GM19035 (cell line): ENCODE measurements at regions not wholly inside any gene's neighbourhood (a gene's known extent, or its start where the extent isn't known, plus 50 kb on each side); places are given as distances from the start of the nearest gene placed in this dataset.

ENCODE experiments used
- ATAC-seq: cut with Tn5 transposase; IDR thresholded peaks from one replicate; pipeline ENCODE4 v1.9.1; 2021; ENCODE audit not compliant: unreplicated experiment

DNA sequence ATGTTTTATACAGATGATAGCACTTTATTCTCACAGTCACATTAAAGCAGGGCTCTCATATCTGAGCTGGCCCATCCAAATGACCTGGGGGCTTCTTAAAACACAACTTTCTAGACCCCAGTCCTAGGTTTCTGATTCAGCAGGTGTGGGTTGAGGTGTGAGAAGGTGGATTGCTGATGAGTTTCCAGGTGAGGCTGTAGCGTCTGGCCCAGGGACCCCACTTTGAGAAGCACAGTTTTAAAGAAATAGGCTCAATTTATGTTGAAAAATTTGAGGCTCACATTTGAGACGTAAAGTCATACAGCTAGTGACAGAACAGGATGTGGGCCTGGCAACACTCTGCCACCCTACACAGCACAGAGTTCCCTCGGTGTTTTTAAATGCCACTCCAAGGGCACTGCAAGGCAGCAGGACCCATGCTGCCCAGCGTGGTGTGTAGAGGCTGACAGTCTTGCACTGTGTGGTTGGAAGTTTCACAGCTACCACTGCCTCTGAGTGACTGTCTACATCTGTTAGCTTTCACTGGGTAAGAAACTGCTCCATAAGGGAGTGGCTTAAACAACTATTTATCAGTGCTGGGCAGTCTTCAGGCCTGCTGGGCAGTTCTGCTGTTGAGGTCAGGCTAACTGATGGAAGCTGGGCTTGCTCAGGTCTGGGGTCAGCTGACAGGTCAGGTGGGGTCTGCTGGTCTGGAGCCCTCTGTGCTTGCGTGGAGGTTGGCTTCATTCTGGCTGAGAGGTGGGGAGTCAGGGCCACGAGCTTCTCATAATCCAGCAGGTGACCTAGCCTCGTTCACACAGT, 319.7 kb downstream of the CXCL12 start:
- no peak for ATAC-seq

DNA sequence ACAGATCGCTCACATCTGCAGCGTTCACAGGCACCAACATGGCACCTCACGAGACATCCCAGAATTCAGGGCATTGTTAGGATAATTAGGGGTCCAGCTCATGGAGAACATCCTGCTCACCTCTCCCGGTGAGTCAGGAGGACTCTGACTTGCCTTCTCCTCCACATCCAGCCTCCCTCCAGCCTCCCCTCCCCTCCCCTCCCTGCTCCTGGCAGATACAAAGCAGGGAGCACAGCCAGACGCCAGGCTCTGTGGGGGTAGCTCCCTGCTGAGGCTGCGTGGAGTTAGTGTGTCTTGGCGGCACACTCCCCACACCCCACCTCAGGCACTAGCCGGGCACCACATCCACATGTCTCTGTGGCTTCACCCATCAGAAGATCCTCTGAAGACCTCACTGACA, 320.6 kb downstream of the CXCL12 start:
- no peak for ATAC-seq

DNA sequence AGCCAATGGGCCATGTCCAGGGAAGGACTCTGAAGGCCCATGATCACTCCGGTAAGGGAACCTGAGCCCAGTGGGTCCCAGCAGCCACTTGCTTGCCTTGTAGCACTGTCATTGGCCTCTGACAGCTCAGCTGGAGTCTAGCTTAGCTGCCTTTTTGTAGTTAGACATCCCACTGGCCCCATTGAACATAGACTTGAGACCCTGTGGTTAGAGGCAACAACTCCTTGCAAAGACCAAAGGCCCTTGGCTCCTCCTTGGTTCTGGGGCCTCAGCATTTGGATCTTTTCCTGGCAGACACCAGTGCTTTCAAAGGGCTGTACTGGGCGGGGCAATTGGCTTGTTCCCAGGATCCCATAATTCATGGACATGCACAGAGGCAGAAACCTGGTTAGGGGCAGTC, 321.2 kb downstream of the CXCL12 start:
- no peak for ATAC-seq

DNA sequence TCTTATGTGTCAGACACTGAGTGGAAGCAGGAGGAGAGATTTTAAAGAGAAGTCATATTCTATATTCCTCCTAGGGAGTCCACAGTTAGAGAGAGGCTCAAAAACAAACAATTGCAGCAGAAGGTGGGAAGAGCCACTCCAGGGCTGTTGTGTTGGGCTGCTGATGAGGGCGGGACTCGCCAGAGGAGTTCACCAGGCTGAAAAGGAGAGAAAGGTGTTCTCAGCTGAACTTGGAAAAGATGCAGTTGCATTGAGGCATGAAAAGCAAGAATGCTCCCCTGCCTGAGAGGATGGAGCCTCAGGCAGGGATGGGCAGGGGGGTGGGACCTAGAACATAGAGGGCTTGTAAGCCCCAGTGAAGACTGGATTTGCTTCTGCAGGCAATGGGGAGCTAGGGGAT, 324.2 kb downstream of the CXCL12 start:
- ATAC-seq, result no peak

DNA sequence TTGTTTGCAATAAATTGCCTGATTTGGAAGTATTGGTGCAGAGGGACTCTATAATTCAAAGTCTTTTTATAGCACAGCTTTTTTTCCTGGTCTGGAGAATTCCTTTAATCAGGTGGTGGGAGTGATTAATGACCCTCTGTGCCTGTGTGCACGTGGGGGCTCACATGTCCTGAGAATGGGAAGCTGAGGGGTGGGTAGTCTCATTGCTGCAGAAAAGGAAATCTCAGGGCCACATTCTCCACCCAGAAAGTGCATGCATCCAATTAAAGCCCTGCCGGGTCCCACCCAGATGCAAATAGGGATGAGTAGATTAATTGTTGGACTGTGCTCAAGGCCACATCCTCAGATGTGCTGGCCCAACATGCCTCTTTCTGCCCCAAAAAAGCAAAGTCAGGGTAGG, 324.7 kb downstream of the CXCL12 start:
- no peak for ATAC-seq

DNA sequence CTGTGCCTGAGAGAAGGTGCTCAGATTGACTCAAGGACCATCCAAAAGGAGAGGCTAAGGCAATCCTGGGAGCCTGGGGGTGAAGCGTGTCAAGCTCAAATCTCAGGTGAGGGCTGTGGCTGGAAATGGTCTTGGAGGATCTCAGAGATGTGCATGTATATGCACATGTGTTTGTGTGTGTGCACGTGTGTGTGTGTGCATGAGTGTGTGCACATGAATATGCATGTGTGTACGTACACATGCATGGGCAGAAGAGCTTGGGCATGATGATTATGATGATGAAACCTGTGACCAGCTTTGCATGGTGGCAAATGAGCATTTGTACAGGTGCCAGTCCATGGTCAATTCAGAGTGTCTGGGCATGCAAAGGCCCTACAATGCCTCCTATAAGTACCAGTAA, 326.6 kb downstream of the CXCL12 start:
- ATAC-seq, result no peak

DNA sequence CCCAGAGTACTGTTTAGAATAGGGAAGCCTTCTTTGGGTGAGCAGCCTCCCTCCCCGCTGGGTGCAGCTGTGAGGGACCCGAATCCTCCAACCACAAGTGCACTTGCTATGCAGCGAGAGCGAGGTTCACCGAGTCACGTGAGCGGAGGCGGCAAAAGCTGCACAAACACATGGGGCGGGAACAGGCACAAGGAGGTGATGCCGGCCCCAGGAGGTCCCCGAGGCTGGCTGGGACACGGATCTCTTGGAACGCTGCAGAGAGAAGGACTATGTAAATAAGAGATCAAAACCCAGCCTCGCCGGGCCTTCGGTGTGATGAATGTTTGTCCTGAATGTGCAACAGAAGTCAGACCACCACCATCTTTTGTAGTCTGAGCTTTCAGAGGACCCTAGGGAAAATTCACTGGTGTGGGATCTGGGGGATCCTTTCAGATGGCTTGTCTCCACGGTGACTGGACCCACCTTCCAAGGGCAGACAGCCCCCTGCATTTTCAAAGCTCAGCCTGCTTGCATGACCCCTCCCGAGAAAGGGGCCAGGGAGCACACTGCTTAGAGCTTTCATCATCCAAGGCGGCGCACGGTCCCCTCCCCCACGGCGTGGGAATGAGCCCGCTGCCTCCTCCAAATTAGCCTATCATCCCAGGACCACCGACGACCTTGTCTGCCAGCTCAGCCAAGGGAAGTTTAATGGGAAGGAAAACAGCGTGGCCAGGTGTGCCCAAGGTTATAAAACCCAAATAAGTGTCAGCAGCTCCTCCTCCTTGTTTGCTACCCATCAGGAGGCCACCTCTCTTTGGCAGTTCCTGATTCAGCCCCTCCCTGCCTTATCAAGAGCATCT, 327.7 kb downstream of the CXCL12 start:
- ATAC-seq, result no peak

DNA sequence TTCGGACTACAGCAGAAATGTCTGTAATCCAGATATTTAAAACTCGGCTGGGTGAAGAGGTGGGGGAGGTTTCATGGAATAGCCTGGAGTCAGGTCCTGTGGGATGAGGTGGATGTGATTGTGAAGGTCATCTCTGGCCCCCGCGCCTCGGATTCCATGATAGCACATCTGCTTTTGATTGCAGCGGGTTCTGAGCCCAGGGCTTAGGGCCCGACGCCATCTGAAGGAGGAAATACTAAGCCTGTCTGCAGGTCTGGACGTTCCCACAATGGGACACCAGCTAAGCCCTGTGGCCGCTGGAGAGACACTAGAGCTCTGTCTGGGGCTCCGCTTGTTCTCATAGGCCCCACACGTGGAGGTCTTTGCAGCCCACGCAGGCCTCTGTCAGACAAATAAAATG, 328.7 kb downstream of the CXCL12 start:
- ATAC-seq, result no peak

DNA sequence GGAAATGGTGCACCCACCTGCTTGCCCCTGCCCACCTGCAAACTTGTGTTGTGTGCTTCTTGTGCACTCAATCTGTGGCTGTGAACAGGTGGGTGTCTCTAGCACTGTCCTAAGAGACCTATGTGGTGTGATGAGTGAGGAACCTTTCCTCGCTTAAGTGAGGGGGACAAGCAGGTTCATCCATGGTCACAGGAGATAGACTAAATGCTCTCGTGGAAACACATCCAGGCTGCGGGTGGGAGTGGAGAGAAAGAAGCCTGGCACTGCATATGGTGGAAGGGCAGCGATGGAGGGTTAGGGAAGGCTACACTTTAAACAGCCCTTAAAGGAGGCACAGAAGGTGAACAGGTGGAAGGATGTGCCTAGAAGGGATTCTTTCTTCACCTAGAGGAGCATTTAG, 330.9 kb downstream of the CXCL12 start:
- no peak for ATAC-seq

DNA sequence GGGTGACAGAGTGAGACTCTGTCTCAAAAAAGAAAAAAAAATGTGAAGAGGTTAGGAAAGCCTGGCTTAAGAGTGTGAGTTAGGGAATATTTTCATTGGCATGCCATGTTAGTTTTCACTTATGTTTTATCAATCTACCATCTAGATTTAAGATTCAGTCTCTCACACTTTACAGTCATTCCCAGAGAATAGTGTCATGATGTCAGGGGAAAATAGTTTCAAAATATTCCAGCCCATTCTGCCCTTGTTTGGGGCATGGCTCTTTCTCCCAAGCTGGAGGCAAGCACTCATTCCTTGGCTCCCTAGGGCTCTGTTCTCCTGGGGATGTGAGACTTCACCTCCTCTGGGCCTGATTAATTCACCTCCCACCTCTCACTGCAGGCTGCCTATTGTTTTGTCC, 331.5 kb downstream of the CXCL12 start:
- no peak for ATAC-seq

DNA sequence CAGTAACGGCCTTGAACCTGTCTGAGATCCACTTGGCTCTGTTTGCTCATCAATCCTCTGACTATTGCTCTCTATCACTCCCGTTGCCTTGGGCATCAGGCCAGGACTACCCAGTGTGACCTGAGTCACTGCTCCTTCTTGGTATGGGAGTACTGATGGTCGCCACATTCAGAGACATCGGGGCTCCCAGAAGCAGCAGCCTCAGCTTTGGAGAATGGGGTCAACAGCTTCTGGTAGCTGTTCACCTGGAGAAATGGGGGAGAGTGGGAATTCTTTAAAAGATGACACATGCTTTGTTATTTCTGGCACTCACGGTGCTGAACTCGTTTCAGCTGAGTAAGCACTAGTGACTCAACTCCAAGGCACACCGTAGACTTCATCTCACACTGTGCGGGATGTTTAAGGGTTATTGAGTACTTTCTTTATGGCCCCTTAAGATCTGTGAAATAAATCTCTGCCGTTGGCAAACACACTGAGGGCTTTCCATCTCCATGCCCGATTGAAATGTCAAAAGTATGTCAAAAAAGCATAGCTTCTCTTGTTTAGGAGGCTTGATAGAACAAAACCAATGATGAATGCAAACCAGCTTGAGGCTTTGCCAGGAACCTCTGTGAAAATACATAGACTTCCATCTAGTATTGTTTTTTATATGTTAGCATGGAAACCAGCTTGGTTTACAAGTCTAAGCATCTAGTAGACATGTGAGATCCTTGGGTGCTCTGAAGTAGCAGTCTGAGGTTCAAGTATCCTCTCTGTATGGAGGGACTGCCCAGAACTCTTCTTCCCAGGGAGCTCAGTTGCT, 333.1 kb downstream of the CXCL12 start:
- ATAC-seq, result no peak

DNA sequence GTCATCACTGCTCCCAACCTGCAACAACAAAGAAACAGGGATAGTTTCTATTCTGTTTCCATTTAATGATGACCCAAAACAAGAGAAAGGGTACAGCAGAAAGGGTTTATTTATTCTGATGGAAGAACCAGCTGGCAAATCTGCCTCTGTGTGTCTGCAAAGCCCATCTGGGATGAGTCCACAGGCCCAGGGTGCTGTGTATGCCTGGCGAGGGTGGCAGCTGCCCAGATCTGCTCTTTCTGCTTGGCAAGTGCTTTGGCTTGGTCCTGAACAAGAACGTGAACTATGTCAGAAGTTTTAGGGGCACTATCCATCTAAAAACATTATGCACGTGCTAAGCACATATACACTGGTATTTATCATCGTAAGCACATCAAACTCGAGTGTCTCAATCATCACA, 333.8 kb downstream of the CXCL12 start:
- no peak for ATAC-seq

DNA sequence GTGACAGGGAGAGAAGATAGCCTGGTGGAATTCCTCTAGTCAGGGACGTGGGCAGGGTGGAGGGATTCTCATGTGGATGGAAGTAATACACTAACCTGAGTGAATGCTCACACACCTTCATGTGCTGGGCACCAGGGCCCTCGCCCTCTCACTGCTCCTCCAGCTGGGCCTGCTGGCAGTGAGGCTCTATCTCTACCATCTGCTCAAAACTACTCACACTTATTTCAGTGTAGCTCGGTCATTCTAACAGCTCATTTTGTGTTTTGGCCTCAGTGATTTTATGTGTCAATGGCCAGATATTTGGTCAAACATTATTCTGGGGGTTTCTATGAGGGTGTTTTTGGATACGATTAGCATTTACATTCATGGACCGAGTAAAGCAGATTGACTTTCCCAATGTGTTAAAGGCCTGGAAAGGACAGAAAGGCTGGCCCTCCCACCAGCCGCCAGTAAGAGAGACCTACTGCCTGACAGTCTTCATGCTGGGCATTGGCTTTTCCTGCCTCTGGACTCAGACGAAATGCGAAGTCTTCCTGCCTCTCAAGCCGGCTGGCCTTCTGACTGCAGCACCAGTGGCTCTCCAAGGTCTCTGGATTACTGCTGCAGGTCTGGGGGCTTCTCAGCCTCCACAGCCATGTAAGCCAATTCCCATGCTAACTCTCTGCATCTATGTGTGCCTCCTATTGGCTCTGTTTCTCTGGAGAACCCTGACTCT, 335.4 kb downstream of the CXCL12 start:
- ATAC-seq, result no peak

DNA sequence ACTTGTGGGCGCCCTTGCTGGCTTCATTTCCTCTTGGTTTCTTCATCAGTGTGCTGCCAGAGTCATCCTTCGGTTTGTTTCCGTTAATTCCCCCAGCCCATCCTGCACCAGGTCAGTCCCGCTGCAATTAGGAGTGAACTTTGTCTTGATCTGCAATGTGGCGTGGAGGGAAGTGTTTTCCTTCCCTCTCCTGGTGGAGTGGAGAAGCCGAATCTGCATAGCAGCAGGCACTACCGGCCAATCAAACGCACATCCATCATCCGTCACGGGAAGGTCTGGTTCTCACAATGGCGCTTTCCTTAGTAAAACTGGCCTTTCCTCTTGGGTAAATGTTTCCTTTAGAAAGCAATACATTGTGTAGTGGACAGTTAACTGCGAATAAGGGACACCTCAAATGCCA, 337.5 kb downstream of the CXCL12 start:
- ATAC-seq, result no peak

DNA sequence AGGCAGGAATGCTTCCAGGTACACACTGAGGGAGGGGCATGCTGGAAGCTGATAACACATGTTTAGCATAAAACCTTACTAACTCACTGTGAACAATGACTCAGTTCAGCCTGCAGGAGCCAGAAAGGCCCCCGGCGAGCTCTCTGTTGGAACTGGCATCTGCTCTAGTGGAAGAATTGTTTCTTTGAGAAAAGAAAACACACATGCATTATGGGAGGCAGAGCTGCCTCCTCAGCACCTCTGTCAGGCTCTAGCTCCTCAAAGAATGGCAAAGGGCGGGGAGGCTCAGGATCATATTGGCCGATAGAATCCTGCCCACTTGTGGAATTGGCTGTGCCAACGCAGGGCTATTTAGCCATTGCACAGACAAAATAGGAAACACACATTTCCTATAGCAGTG, 338.3 kb downstream of the CXCL12 start:
- ATAC-seq, result no peak

DNA sequence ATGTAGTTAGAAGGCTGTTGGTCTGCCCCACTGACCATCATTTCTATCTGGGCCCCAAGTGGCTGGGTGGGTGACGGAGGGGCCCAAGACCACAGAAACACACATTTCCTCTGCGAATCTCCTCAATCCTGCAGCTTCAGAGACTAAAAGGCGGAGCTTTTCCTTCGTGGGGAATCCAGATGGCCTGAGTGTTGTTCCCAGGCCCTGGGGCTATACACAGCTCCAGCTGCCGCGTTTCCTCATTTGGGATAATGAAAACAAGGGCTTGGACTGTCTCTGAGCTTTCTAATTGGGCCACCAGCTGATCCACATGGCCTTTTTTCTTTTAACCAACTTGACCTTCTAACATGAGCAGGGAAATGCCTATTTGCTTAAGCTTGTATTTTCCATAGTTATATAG, 339.9 kb downstream of the CXCL12 start:
- ATAC-seq, result no peak

DNA sequence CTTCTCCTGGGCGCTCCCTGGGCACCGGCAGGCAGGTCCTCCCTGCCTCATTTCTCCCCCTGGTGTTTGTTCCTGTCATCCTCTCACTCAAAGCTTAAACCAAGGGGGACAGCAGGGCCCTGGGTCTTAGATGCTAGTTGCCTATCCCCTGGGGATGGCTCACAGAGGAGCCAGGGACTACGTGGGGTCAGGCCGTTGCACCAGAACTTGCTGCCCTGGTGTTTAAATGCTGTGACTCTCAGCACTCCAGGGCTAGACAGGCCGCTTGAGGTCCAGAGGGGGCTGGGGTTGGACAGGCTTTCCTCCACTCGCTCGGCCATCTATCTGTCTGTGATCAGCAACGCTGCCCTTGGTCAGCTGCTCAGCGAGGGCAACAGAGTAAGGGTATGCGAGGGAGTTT, 340.3 kb downstream of the CXCL12 start:
- no peak for ATAC-seq

DNA sequence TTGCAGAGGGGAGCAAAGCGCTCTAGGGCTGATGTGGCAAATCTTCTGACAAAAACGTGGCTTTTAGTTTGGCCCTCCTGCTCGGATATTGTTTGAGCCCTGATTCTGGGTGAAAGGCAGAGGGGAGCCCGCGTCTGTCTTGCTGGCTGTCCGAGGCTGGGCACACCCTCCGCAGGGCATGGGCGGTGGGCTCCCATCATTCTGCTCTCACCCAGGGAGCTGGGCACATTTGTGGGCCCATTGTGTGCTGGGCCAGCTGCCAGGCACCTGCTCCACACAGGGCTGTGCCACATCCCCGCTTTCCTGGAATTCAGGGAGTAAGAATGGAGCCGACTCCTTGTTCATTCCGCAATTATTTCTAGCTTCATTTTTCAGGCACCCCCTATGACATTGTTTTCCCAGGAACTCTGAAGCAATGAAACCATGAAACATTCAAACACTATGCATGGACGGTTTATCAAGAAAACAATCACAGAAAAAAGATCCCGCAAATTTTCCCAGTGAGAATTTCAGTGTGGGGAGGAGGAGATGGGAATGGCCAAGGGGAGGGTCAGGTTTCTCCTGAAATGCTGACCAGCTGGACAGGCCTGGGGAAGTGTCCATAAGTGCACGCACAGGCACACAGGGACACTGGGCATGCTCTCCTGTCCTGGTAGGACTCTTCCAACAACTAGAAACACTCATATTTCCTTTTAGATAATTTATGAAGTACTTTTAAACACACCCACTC, 341.1 kb downstream of the CXCL12 start:
- ATAC-seq, result no peak

DNA sequence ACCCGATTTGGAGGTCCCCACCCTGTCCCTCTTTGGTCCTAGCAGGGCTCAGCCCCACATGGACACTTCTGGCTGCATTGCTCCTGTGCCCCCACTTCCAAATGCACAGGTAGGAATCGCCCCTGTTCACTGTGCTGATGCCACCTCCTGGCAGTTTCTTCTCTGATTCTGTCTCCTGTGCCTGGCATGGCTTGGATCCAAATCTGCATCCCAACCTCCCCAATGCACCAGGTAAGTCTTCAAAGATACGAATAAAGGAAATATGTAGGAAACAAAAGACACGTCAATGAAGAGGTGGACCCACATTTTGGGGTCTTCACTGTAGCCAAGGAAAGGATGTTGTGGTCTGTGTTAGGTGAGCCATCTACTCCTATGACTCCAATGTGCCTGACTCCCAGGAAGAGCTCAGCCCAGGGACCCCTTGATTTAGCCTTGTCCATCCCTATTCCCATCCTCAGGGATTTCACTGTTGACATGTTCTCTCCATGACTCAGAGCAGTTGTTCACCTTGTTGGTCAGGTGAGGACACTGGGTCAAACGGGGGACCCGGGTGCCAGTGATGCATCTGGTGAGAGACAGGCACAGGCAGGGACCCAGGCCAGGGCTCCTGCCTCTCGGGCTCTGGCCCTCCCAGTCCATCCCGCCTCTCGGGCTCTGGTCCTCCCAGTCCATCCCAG, 341.8 kb downstream of the CXCL12 start:
- ATAC-seq, result no peak
